ENCODE measurements at regions not wholly inside any gene's neighbourhood (a gene's known extent, or its start where the extent isn't known, plus 50 kb on each side); places are given as distances from the start of the nearest gene placed in this dataset.

DNA sequence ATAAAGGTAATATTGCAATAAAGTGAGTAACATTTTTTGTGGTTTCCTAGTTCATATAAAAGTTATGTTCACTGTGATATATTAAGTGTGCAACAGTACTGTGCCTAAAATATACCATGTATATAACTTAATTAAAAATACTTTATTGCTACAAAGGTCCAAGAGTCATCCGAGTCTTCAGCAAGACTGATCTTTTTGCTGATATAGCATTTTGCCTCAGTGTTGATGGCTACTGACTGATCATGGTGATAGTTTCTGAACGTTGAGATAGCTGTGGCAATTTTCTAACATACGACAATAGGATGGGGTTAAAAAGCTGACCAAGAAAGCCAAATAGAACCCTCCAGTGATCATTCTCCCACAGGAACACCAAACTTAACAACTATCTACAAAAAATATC is 1302.7 kb downstream of the TECRL start:
- TF ChIP-seq, protein P1, sequence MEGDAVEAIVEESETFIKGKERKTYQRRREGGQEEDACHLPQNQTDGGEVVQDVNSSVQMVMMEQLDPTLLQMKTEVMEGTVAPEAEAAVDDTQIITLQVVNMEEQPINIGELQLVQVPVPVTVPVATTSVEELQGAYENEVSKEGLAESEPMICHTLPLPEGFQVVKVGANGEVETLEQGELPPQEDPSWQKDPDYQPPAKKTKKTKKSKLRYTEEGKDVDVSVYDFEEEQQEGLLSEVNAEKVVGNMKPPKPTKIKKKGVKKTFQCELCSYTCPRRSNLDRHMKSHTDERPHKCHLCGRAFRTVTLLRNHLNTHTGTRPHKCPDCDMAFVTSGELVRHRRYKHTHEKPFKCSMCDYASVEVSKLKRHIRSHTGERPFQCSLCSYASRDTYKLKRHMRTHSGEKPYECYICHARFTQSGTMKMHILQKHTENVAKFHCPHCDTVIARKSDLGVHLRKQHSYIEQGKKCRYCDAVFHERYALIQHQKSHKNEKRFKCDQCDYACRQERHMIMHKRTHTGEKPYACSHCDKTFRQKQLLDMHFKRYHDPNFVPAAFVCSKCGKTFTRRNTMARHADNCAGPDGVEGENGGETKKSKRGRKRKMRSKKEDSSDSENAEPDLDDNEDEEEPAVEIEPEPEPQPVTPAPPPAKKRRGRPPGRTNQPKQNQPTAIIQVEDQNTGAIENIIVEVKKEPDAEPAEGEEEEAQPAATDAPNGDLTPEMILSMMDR (conservative IDR thresholded peaks at IDR 0.05): no peak
- TF ChIP-seq ZFX (IDR thresholded peaks at IDR 0.05): no peak

All from C4-2B (cell line).